Uterus (tissue), 2 donors: ENCODE measurements at regions not wholly inside any gene's neighbourhood (a gene's known extent, or its start where the extent isn't known, plus 50 kb on each side); places are given as distances from the start of the nearest gene placed in this dataset.

Experiments used
- CTCF ChIP-seq, 4 experiments: fragments of 200-600 bp in 2 of 4; fragments of 450-650 bp in 2 of 4; sonication (generic) in 2 of 4; IDR thresholded peaks; one replicate each; pipeline ENCODE4 v1.5.1; 2016 to 2019; ENCODE audit warnings: antibody characterized with exemption in 4 of 4, mild to moderate bottlenecking in 2 of 4, moderate library complexity in 1 of 4
- POLR2A ChIP-seq, 2 donors: fragments of 450-650 bp; IDR thresholded peaks; one replicate each; pipeline ENCODE4 v1.6.1; 2016; ENCODE audit warnings: antibody characterized with exemption in 2 of 2, mild to moderate bottlenecking in 1 of 2, moderate library complexity in 1 of 2

- TF ChIP-seq POLR2A (IDR thresholded peaks at IDR 0.05) (no peak), CTCF (IDR thresholded peaks at IDR 0.05) (no peak)
Measured at GRCh38 chr12:124449623-124450375, 117.6 kb downstream of the NCOR2 start.
